GM23338 (cell line): ENCODE measurements at regions not wholly inside any gene's neighbourhood (a gene's known extent, or its start where the extent isn't known, plus 50 kb on each side); places are given as distances from the start of the nearest gene placed in this dataset.

Experiments used
- ATAC-seq: fragments of 200-7000 bp; cut with Tn5 transposase; 3 replicates; pipeline ENCODE4 v1.9.1; 2020
- DNase-seq: peaks from one replicate; pipeline ENCODE4 v3.0.0-alpha.2; 2015; ENCODE audit warnings: low spot score
- H2AFZ ChIP-seq: fragments of 200-600 bp; sonication (generic); 2 replicates; pipeline ENCODE4 v1.8.0; 2016; ENCODE audit warnings: antibody characterized with exemption, mild to moderate bottlenecking, moderate library complexity
- H3F3A ChIP-seq: fragments of 200-600 bp; sonication (generic); replicated peaks from 2 replicates; pipeline ENCODE4 v1.8.0; 2017; ENCODE audit warnings: antibody characterized with exemption, mixed run types, low read depth
- H3K27ac ChIP-seq: fragments of 200-600 bp; sonication (generic); 2 replicates; pipeline ENCODE4 v1.6.1; 2016; ENCODE audit warnings: low read depth
- H3K27me3 ChIP-seq: fragments of 200-600 bp; sonication (generic); 2 replicates; pipeline ENCODE4 v1.8.0; 2016; ENCODE audit warnings: mild to moderate bottlenecking, mixed run types, moderate library complexity; ENCODE audit not compliant: insufficient read depth
- H3K36me3 ChIP-seq: fragments of 200-600 bp; sonication (generic); 2 replicates; pipeline ENCODE4 v1.8.0; 2016; ENCODE audit warnings: mild to moderate bottlenecking; ENCODE audit not compliant: insufficient read depth
- H3K4me1 ChIP-seq: fragments of 200-600 bp; sonication (generic); 2 replicates; pipeline ENCODE4 v1.8.0; 2016; ENCODE audit warnings: mild to moderate bottlenecking, moderate library complexity; ENCODE audit not compliant: insufficient read depth
- H3K4me2 ChIP-seq: fragments of 200-600 bp; sonication (generic); 2 replicates; pipeline ENCODE4 v1.7.1; 2017; ENCODE audit warnings: mixed run types
- H3K4me3 ChIP-seq: fragments of 200-600 bp; sonication (generic); 2 replicates; pipeline ENCODE4 v1.6.1; 2016; ENCODE audit warnings: mixed run types
- H3K79me2 ChIP-seq: fragments of 200-600 bp; sonication (generic); replicated peaks from 2 replicates; pipeline ENCODE4 v1.8.0; 2017; ENCODE audit warnings: mild to moderate bottlenecking; ENCODE audit not compliant: insufficient read depth
- H3K9me2 ChIP-seq: fragments of 200-600 bp; sonication (generic); 2 replicates; pipeline ENCODE4 v1.8.0; 2017; ENCODE audit not compliant: insufficient read depth
- H4K20me1 ChIP-seq: fragments of 200-600 bp; sonication (generic); replicated peaks from 2 replicates; pipeline ENCODE4 v1.8.0; 2017; ENCODE audit warnings: mild to moderate bottlenecking; ENCODE audit not compliant: insufficient read depth
- H3K27ac Mint-ChIP-seq: 2 replicates; pipeline ENCODE4 v1.8.0; 2020; ENCODE audit warnings: inconsistent platforms, mild to moderate bottlenecking, moderate library complexity, mixed read lengths
- H3K27me3 Mint-ChIP-seq: 3 replicates; pipeline ENCODE4 v1.8.0; 2022; ENCODE audit warnings: low read depth, mild to moderate bottlenecking, moderate library complexity, mixed read lengths, inconsistent platforms; ENCODE audit not compliant: insufficient read depth, poor library complexity
- H3K36me3 Mint-ChIP-seq: 3 replicates; pipeline ENCODE4 v1.8.0; 2021; ENCODE audit warnings: low read depth, mild to moderate bottlenecking, inconsistent platforms, moderate library complexity, mixed read lengths
- H3K4me1 Mint-ChIP-seq: 3 replicates; pipeline ENCODE4 v1.8.0; 2020; ENCODE audit warnings: mild to moderate bottlenecking, inconsistent platforms, mixed read lengths
- H3K4me3 Mint-ChIP-seq: 3 replicates; pipeline ENCODE4 v1.8.0; 2021; ENCODE audit warnings: moderate library complexity, mild to moderate bottlenecking, inconsistent platforms, mixed read lengths
- H3K9me3 Mint-ChIP-seq: 3 replicates; pipeline ENCODE4 v1.8.0; 2020; ENCODE audit warnings: moderate library complexity, mild to moderate bottlenecking, inconsistent platforms, mixed read lengths
- CREB1 ChIP-seq: fragments of 250-450 bp; sonication (Bioruptor Pico); IDR thresholded peaks from 2 replicates; pipeline ENCODE4 v1.5.0; 2020; ENCODE audit warnings: low read depth, mild to moderate bottlenecking, moderate library complexity
- JUNB ChIP-seq: IDR thresholded peaks from one replicate; pipeline ENCODE4 v1.6.1; 2016; ENCODE audit warnings: antibody characterized with exemption; ENCODE audit not compliant: unreplicated experiment
- NANOG ChIP-seq: IDR thresholded peaks from 2 replicates; pipeline ENCODE4 v1.6.1; 2016; ENCODE audit warnings: antibody characterized with exemption, borderline replicate concordance
- POLR2AphosphoS5 ChIP-seq: IDR thresholded peaks from 2 replicates; pipeline ENCODE4 v1.6.1; 2016; ENCODE audit warnings: antibody characterized with exemption, low read depth
- ZNF331 ChIP-seq: fragments of 250-450 bp; sonication (Bioruptor Pico); IDR thresholded peaks from 2 replicates; pipeline ENCODE4 v1.5.0; 2020; ENCODE audit warnings: low read depth, mild to moderate bottlenecking, moderate library complexity
- TF ChIP-seq, protein P1 (sequence below): fragments of 250-450 bp; sonication (Bioruptor Pico); IDR thresholded peaks from 2 replicates; pipeline ENCODE4 v1.5.0; 2020; ENCODE audit warnings: mild to moderate bottlenecking, moderate library complexity
- TF ChIP-seq, protein P2 (sequence below): IDR thresholded peaks from one replicate; pipeline ENCODE4 v1.6.1; 2018; ENCODE audit warnings: antibody characterized with exemption; ENCODE audit not compliant: unreplicated experiment

DNA sequence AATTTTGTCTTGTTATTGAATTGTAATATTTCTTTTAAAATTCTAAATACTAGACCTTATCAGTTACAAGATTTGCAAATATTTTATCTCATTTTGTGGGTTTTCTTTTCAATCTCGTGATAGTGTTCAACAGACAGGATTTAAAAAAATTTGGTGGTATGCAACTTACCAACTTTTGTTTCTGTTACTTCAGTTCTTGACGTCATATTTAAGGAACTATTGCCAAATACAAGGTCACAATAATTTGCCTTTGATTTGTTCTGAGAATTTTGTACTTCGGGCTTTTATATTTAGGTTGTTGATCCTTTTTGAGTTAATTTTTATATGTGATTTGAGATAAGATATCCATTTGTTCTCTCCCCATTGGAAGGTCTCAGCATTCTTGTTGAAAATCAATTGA lies 876.6 kb downstream of the DCDC2C start:
- Mint-ChIP-seq H3K4me1 (peaks cover 9% of the 10 kb centered on the region; the same call in 2 of the 3 replicates), H3K36me3 (0 out of 3 replicates have a peak, but pooled peaks cover 2% of the 10 kb centered on the region), H3K27me3 (peaks cover 2% of the 10 kb centered on the region), H3K4me3 (no peak overlapping the region), H3K9me3 (peaks cover 59% of the 10 kb centered on the region), H3K27ac (no peak overlapping the region)
- no peaks in the 10 kb centered on the region for H3K36me3 ChIP-seq
- no peak overlapping the region for H3K4me3 ChIP-seq
- no peaks in the 10 kb centered on the region for H4K20me1 ChIP-seq
- no peak for ATAC-seq
- no peaks in the 10 kb centered on the region for H3K27me3 ChIP-seq
- TF ChIP-seq ZNF331 (CRISPR knock-in tag) (no peak), CREB1 (CRISPR knock-in tag) (no peak), NANOG (no peak), POLR2AphosphoS5 (no peak), JUNB (no peak)
- TF ChIP-seq, protein P1, sequence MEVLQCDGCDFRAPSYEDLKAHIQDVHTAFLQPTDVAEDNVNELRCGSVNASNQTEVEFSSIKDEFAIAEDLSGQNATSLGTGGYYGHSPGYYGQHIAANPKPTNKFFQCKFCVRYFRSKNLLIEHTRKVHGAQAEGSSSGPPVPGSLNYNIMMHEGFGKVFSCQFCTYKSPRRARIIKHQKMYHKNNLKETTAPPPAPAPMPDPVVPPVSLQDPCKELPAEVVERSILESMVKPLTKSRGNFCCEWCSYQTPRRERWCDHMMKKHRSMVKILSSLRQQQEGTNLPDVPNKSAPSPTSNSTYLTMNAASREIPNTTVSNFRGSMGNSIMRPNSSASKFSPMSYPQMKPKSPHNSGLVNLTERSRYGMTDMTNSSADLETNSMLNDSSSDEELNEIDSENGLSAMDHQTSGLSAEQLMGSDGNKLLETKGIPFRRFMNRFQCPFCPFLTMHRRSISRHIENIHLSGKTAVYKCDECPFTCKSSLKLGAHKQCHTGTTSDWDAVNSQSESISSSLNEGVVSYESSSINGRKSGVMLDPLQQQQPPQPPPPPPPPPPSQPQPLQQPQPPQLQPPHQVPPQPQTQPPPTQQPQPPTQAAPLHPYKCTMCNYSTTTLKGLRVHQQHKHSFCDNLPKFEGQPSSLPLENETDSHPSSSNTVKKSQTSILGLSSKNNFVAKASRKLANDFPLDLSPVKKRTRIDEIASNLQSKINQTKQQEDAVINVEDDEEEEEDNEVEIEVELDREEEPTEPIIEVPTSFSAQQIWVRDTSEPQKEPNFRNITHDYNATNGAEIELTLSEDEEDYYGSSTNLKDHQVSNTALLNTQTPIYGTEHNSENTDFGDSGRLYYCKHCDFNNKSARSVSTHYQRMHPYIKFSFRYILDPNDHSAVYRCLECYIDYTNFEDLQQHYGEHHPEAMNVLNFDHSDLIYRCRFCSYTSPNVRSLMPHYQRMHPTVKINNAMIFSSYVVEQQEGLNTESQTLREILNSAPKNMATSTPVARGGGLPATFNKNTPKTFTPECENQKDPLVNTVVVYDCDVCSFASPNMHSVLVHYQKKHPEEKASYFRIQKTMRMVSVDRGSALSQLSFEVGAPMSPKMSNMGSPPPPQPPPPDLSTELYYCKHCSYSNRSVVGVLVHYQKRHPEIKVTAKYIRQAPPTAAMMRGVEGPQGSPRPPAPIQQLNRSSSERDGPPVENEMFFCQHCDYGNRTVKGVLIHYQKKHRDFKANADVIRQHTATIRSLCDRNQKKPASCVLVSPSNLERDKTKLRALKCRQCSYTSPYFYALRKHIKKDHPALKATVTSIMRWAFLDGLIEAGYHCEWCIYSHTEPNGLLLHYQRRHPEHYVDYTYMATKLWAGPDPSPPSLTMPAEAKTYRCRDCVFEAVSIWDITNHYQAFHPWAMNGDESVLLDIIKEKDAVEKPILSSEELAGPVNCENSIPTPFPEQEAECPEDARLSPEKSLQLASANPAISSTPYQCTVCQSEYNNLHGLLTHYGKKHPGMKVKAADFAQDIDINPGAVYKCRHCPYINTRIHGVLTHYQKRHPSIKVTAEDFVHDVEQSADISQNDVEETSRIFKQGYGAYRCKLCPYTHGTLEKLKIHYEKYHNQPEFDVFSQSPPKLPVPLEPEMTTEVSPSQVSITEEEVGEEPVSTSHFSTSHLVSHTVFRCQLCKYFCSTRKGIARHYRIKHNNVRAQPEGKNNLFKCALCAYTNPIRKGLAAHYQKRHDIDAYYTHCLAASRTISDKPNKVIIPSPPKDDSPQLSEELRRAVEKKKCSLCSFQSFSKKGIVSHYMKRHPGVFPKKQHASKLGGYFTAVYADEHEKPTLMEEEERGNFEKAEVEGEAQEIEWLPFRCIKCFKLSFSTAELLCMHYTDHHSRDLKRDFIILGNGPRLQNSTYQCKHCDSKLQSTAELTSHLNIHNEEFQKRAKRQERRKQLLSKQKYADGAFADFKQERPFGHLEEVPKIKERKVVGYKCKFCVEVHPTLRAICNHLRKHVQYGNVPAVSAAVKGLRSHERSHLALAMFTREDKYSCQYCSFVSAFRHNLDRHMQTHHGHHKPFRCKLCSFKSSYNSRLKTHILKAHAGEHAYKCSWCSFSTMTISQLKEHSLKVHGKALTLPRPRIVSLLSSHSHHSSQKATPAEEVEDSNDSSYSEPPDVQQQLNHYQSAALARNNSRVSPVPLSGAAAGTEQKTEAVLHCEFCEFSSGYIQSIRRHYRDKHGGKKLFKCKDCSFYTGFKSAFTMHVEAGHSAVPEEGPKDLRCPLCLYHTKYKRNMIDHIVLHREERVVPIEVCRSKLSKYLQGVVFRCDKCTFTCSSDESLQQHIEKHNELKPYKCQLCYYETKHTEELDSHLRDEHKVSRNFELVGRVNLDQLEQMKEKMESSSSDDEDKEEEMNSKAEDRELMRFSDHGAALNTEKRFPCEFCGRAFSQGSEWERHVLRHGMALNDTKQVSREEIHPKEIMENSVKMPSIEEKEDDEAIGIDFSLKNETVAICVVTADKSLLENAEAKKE = no peak
- TF ChIP-seq, protein P2, sequence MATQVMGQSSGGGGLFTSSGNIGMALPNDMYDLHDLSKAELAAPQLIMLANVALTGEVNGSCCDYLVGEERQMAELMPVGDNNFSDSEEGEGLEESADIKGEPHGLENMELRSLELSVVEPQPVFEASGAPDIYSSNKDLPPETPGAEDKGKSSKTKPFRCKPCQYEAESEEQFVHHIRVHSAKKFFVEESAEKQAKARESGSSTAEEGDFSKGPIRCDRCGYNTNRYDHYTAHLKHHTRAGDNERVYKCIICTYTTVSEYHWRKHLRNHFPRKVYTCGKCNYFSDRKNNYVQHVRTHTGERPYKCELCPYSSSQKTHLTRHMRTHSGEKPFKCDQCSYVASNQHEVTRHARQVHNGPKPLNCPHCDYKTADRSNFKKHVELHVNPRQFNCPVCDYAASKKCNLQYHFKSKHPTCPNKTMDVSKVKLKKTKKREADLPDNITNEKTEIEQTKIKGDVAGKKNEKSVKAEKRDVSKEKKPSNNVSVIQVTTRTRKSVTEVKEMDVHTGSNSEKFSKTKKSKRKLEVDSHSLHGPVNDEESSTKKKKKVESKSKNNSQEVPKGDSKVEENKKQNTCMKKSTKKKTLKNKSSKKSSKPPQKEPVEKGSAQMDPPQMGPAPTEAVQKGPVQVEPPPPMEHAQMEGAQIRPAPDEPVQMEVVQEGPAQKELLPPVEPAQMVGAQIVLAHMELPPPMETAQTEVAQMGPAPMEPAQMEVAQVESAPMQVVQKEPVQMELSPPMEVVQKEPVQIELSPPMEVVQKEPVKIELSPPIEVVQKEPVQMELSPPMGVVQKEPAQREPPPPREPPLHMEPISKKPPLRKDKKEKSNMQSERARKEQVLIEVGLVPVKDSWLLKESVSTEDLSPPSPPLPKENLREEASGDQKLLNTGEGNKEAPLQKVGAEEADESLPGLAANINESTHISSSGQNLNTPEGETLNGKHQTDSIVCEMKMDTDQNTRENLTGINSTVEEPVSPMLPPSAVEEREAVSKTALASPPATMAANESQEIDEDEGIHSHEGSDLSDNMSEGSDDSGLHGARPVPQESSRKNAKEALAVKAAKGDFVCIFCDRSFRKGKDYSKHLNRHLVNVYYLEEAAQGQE = no peak
- H2AFZ ChIP-seq = no peak overlapping the region
- H3K4me1 ChIP-seq = peaks cover 12% of the 10 kb centered on the region; the same call in 1 of the 2 replicates
- no peak overlapping the region for H3K4me2 ChIP-seq
- DNase-seq = no peak
- no peaks in the 10 kb centered on the region for H3F3A ChIP-seq
- H3K79me2 ChIP-seq = no peaks in the 10 kb centered on the region
- H3K27ac ChIP-seq = no peak overlapping the region
- H3K9me2 ChIP-seq = no peaks in the 10 kb centered on the region
